Spleen (tissue), 11 donors: ENCODE measurements at regions not wholly inside any gene's neighbourhood (a gene's known extent, or its start where the extent isn't known, plus 50 kb on each side); places are given as distances from the start of the nearest gene placed in this dataset.

Experiments
- DNase-seq: peaks from one replicate; pipeline ENCODE4 v3.0.0-alpha.2; 2020
- H3K27ac ChIP-seq, 8 donors: fragments of 200-600 bp; sonication (generic) in 7 of 8; 1 replicate in 4 of 8; 2 replicates in 4 of 8; pipeline versions ENCODE4 v1.5.0 to v1.8.0; 2016 to 2021; ENCODE audit warnings: inconsistent platforms in 4 of 8, mild to moderate bottlenecking in 4 of 8, moderate library complexity in 1 of 8
- H3K27me3 ChIP-seq, 7 donors: fragments of 200-600 bp; sonication (generic) in 6 of 7; replicated peaks in 1 of 7; 1 replicate in 4 of 7; 2 replicates in 3 of 7; pipeline versions ENCODE4 v1.5.0 to v1.8.0; 2016 to 2021; ENCODE audit warnings: inconsistent platforms in 3 of 7, mild to moderate bottlenecking in 1 of 7
- H3K36me3 ChIP-seq, 6 donors: fragments of 200-600 bp; sonication (generic) in 5 of 6; 1 replicate in 4 of 6; 2 replicates in 2 of 6; pipeline versions ENCODE4 v1.5.0 to v1.8.0; 2016 to 2021; ENCODE audit warnings: inconsistent platforms in 2 of 6
- H3K4me1 ChIP-seq, 6 donors: fragments of 200-600 bp; sonication (generic) in 5 of 6; 1 replicate in 3 of 6; 2 replicates in 3 of 6; pipeline versions ENCODE4 v1.5.0 to v1.8.0; 2016 to 2021; ENCODE audit warnings: inconsistent platforms in 3 of 6
- H3K4me3 ChIP-seq, 8 donors: fragments of 200-600 bp; sonication (generic) in 7 of 8; 1 replicate in 4 of 8; 2 replicates in 4 of 8; pipeline versions ENCODE4 v1.5.0 to v1.8.0; 2016 to 2021; ENCODE audit warnings: inconsistent platforms in 4 of 8, mild to moderate bottlenecking in 4 of 8, moderate library complexity in 2 of 8
- H3K9me3 ChIP-seq, 8 donors: fragments of 200-600 bp; sonication (generic) in 7 of 8; 1 replicate in 4 of 8; 2 replicates in 4 of 8; pipeline versions ENCODE4 v1.5.0 to v1.8.0; 2016 to 2021; ENCODE audit warnings: inconsistent platforms in 4 of 8
- POLR2A ChIP-seq, 3 donors: fragments of 450-650 bp; IDR thresholded peaks; one replicate each; pipeline ENCODE4 v1.5.1; 2017; ENCODE audit warnings: antibody characterized with exemption in 3 of 3, mild to moderate bottlenecking in 1 of 3
- POLR2AphosphoS5 ChIP-seq, 3 donors: sonication (generic); formaldehyde crosslinking; IDR thresholded peaks; one replicate each; pipeline ENCODE4 v1.5.1; 2017; ENCODE audit warnings: antibody characterized with exemption in 3 of 3
- WGBS, 5 donors: extraction: QIAGEN DNeasy Blood & Tissue Kit in 3 of 5; methylation state at CpG; one replicate each; pipeline versions ENCODE4 v1.1.5 to v1.1.7; 2013 to 2018; 5-methylcytosine and 5-hydroxymethylcytosine counted together
- intact Hi-C: fragments of 100-400 bp; cut with DNase I; formaldehyde crosslinking; loops from one replicate; pipeline ENCODE4 v1.15.0; 2023; ENCODE audit warnings: low total_unique reads
- TF ChIP-seq, protein P1 (sequence below), 11 experiments: fragments of 200-600 bp in 7 of 11; fragments of 450-650 bp in 4 of 11; sonication (generic) in 4 of 11; IDR thresholded peaks in 8 of 11; conservative IDR thresholded peaks in 3 of 11; 1 replicate in 7 of 11; 2 replicates in 4 of 11; pipeline versions ENCODE4 v1.4.0 to v1.8.0; 2016 to 2021; ENCODE audit warnings: antibody characterized with exemption in 11 of 11, inconsistent platforms in 4 of 11, mild to moderate bottlenecking in 1 of 11
- donor health status: healthy with polysubstance abuse.
- donor health status: DM: no; HTN: no; CAD: no; lungs with moderate emphysema.
- donor health status: DM: no; HTN: no; CAD: no.
- donor health status: Bipolar disorder and iron deficiency.
- donor health status: healthy.
- donor health status: DM: no; HTN: no; CAD: no.
- donor health status: DM: yes; HTN: yes; CAD: no.

DNA sequence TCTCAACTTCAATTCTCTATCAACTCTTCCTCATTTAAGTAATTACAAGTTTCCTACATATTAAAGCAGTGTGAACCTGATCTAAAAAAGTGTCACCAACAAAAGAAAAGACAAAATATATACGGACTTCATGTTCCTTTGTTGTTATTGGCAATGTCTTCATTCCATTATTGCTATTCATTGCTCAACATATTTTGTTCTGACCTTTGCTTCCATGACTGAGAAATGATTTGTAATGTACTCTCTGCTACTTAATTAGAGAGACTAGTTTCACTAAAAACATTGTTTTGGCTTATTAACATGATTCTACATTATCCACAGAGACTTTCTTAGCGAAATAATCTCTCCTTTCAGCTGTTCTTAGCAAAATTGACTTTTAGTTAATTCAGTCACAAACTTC is 657.2 kb upstream of the ROBO1 start:
- Histone ChIP-seq H3K4me1 (no peaks in the 10 kb centered on the region), H3K9me3 (peaks cover 0 to 23% (median 2%) of the 10 kb centered on the region in 8 donors), H3K36me3 (no peaks in the 10 kb centered on the region), H3K27me3 (no peaks in the 10 kb centered on the region), H3K4me3 (no peak overlapping the region), H3K27ac (no peak overlapping the region)
- 27 to 46% (median 37%) methylated on average over 2 of the region's 2 CpGs for WGBS, 5 donors
- DNase-seq = no peak
- intact Hi-C loops = no loop called here
- TF ChIP-seq, protein P1, sequence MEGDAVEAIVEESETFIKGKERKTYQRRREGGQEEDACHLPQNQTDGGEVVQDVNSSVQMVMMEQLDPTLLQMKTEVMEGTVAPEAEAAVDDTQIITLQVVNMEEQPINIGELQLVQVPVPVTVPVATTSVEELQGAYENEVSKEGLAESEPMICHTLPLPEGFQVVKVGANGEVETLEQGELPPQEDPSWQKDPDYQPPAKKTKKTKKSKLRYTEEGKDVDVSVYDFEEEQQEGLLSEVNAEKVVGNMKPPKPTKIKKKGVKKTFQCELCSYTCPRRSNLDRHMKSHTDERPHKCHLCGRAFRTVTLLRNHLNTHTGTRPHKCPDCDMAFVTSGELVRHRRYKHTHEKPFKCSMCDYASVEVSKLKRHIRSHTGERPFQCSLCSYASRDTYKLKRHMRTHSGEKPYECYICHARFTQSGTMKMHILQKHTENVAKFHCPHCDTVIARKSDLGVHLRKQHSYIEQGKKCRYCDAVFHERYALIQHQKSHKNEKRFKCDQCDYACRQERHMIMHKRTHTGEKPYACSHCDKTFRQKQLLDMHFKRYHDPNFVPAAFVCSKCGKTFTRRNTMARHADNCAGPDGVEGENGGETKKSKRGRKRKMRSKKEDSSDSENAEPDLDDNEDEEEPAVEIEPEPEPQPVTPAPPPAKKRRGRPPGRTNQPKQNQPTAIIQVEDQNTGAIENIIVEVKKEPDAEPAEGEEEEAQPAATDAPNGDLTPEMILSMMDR (IDR thresholded peaks at IDR 0.05 in 8 of 11, conservative IDR thresholded peaks at IDR 0.05 in 3 of 11) = no peak
- TF ChIP-seq POLR2AphosphoS5 (IDR thresholded peaks at IDR 0.05) = no peak
- TF ChIP-seq POLR2A (IDR thresholded peaks at IDR 0.05) = no peak

DNA sequence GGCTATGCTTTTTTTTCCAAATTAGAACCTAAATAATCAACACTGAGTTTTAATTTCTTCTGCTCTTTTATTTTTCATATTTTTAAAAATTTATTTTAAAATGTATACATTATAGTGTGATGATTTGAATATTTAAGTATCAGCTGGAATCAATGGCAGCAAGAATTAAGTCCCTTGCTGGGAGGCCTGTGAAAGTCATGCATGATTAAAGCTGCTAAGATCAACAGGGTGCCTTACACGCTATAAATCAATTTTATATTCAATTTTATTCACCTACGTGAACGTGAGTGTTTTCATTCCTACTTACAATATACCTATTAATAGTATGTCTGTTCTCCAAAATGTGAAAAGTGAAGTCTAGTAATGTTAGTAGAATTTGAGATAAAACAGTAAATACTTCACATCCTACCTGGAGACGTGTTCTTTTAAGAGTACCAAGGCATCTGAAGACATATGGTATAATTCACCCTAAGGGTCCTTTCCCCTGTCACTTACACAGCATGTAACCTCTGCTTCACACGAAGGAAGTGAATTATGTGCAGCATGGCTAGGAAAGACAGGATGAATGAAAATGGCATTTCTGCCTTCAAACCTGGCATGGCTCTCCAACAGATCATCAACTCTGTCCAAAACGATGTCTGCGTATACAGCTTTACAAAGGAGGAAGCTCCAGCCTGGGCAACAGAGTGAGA is 640.4 kb upstream of the ROBO1 start:
- peaks cover 0 to 4% (median 0%) of the 10 kb centered on the region in 8 donors for H3K9me3 ChIP-seq
- H3K27ac ChIP-seq = no peak overlapping the region
- H3K36me3 ChIP-seq = no peaks in the 10 kb centered on the region
- no peaks in the 10 kb centered on the region for H3K27me3 ChIP-seq
- TF ChIP-seq POLR2AphosphoS5 (IDR thresholded peaks at IDR 0.05) = no peak
- no peak for TF ChIP-seq POLR2A (IDR thresholded peaks at IDR 0.05)
- TF ChIP-seq, protein P1 (IDR thresholded peaks at IDR 0.05 in 8 of 11, conservative IDR thresholded peaks at IDR 0.05 in 3 of 11) = no peak
- no peaks in the 10 kb centered on the region for H3K4me1 ChIP-seq
- intact Hi-C loops = no loop called here
- WGBS, 5 donors = 71 to 79% (median 76%) methylated on average over 7 of the region's 7 CpGs
- DNase-seq = no peak
- no peak overlapping the region for H3K4me3 ChIP-seq

DNA sequence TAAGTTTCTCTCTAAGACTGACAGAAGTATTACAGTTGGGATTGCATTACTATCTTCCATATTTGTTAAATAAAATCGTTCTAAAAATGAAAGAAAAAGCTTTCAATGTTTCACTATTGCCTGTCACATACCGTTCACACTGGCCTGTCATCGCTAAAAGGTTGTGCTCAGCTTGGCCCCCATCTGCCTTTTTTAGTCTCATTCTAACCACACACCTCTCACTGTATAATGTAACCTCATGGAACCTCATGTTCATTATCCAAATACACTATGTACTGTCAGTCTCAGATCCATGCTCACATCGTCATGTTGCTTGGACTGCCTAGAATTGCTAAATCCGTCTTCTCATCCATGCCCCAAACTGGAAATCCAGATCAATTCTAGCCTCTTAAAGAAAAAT is 637.8 kb upstream of the ROBO1 start:
- H3K4me3 ChIP-seq = no peak overlapping the region
- H3K9me3 ChIP-seq = peaks cover 0 to 9% (median 0%) of the 10 kb centered on the region in 8 donors
- TF ChIP-seq POLR2AphosphoS5 (IDR thresholded peaks at IDR 0.05) = no peak
- TF ChIP-seq, protein P1 (IDR thresholded peaks at IDR 0.05 in 8 of 11, conservative IDR thresholded peaks at IDR 0.05 in 3 of 11) = no peak
- no peak for TF ChIP-seq POLR2A (IDR thresholded peaks at IDR 0.05)
- 85 to 92% (median 87%) methylated on average over 5 of the region's 5 CpGs for WGBS, 5 donors
- H3K27ac ChIP-seq = no peak overlapping the region
- H3K4me1 ChIP-seq = no peaks in the 10 kb centered on the region
- DNase-seq = no peak
- intact Hi-C loops = no loop called here
- no peaks in the 10 kb centered on the region for H3K36me3 ChIP-seq
- no peaks in the 10 kb centered on the region for H3K27me3 ChIP-seq

DNA sequence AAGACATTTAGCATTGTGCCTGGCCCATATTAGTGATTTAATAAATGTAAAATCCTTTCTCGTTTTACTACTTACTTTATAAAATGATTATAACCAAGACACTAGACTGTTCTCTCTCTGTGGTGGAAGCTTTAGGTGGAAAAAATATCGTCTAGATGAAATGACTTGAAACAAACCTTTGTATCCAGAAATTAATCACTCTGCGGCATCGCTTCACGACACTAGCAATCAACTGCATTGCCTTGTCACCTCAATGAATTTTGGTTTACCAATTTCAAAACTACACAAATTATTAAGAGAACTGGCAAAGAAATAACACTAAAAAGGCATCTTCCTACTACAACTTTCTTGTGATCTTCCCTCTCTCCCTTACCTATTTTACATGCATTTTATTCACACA is 627.2 kb upstream of the ROBO1 start:
- no peak for TF ChIP-seq POLR2A (IDR thresholded peaks at IDR 0.05)
- TF ChIP-seq, protein P1 (IDR thresholded peaks at IDR 0.05 in 8 of 11, conservative IDR thresholded peaks at IDR 0.05 in 3 of 11) = no peak
- no peak for TF ChIP-seq POLR2AphosphoS5 (IDR thresholded peaks at IDR 0.05)
- WGBS, 5 donors = 73 to 87% (median 79%) methylated on average over 5 of the region's 5 CpGs
- H3K9me3 ChIP-seq = peaks cover 0 to 17% (median 0%) of the 10 kb centered on the region in 8 donors
- no peaks in the 10 kb centered on the region for H3K27me3 ChIP-seq
- no peak overlapping the region for H3K4me3 ChIP-seq
- no peaks in the 10 kb centered on the region for H3K4me1 ChIP-seq
- no peak for DNase-seq
- no peaks in the 10 kb centered on the region for H3K36me3 ChIP-seq
- H3K27ac ChIP-seq = no peak overlapping the region
- intact Hi-C loops = no loop called here
